ENCODE measurements at regions not wholly inside any gene's neighbourhood (a gene's known extent, or its start where the extent isn't known, plus 50 kb on each side); places are given as distances from the start of the nearest gene placed in this dataset.

- TF ChIP-seq POLR2A (IDR thresholded peaks at IDR 0.05; ENCODE audit: low read depth) (no peak), CTCF (IDR thresholded peaks at IDR 0.05) (no peak)
Observed at GRCh38 chr16:31807086-31807485, 66.5 kb upstream of the ZNF267 start.

Measured in esophagus muscularis mucosa (tissue), 3 donors.